ENCODE measurements at regions not wholly inside any gene's neighbourhood (a gene's known extent, or its start where the extent isn't known, plus 50 kb on each side); places are given as distances from the start of the nearest gene placed in this dataset.

DNA sequence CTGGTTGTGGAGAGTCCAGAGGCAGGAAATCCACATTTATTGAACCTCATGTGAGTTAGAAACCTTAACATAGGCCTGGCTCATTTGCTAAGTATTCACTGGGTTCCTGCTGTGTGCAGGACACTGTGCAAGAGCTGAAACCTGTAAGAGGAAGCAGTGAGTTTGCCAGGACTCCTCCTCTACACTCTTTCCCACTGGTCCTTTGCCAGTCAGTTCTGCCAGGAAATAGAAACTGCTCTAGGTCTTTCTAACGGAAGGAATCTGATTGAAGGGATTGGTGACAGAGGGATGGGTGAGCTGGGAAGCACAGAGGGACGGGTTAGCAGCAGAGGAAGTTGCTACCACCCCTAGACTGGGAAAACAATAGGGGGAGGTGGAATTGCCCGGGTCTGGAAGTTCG is 234.2 kb upstream of the ECI2 start:
- TF ChIP-seq POLR2A (IDR thresholded peaks at IDR 0.05): no peak
- TF ChIP-seq, protein P1, sequence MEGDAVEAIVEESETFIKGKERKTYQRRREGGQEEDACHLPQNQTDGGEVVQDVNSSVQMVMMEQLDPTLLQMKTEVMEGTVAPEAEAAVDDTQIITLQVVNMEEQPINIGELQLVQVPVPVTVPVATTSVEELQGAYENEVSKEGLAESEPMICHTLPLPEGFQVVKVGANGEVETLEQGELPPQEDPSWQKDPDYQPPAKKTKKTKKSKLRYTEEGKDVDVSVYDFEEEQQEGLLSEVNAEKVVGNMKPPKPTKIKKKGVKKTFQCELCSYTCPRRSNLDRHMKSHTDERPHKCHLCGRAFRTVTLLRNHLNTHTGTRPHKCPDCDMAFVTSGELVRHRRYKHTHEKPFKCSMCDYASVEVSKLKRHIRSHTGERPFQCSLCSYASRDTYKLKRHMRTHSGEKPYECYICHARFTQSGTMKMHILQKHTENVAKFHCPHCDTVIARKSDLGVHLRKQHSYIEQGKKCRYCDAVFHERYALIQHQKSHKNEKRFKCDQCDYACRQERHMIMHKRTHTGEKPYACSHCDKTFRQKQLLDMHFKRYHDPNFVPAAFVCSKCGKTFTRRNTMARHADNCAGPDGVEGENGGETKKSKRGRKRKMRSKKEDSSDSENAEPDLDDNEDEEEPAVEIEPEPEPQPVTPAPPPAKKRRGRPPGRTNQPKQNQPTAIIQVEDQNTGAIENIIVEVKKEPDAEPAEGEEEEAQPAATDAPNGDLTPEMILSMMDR (IDR thresholded peaks at IDR 0.05): no peak
- TF ChIP-seq POLR2AphosphoS5 (IDR thresholded peaks at IDR 0.05): no peak
- no peak for TF ChIP-seq EP300 (IDR thresholded peaks at IDR 0.05)
